PC-9 (cell line): ENCODE measurements at regions not wholly inside any gene's neighbourhood (a gene's known extent, or its start where the extent isn't known, plus 50 kb on each side); places are given as distances from the start of the nearest gene placed in this dataset.

Experiments used
- BruUV-seq: library from RNA; stranded (reverse); fragments of 400-500 nt; replicated peaks from 2 replicates; lab custom pipeline; 2021; lab: Mats Ljungman, UMichigan
- CTCF ChIA-PET: fragments of 300-600 bp; sonication (Branson Sonifier 250); formaldehyde crosslinking; loops from one replicate; lab custom pipeline; 2022; ENCODE audit warnings: antibody characterized with exemption; lab: Charles Lee
- POLR2A ChIA-PET: fragments of 300-600 bp; sonication (Branson Sonifier 250); formaldehyde crosslinking; loops from one replicate; lab custom pipeline; 2022; ENCODE audit warnings: antibody characterized with exemption; ENCODE audit not compliant: unreplicated experiment; lab: Charles Lee
- DNase-seq, 2 experiments: peaks; one replicate each; pipeline versions ENCODE4 v3.0.0 to v3.0.0-alpha.2; 2015 to 2022; ENCODE audit warnings: mixed read lengths in 1 of 2
- H2AFZ ChIP-seq: fragments of 200-600 bp; sonication (generic); 2 replicates; pipeline ENCODE4 v1.8.1; 2017; ENCODE audit warnings: antibody characterized with exemption
- H3F3A ChIP-seq: fragments of 200-600 bp; sonication (generic); 2 replicates; pipeline ENCODE4 v1.8.1; 2017; ENCODE audit warnings: antibody characterized with exemption, mild to moderate bottlenecking, low read depth; ENCODE audit not compliant: insufficient read depth
- H3K27ac ChIP-seq: fragments of 200-600 bp; sonication (generic); 2 replicates; pipeline ENCODE4 v1.6.1; 2016; ENCODE audit warnings: mixed run types
- H3K27me3 ChIP-seq: fragments of 200-600 bp; sonication (generic); 2 replicates; pipeline ENCODE4 v1.6.1; 2016; ENCODE audit warnings: low read depth, mixed run types; ENCODE audit not compliant: insufficient read depth
- H3K36me3 ChIP-seq: fragments of 200-600 bp; sonication (generic); 2 replicates; pipeline ENCODE4 v1.6.1; 2016; ENCODE audit warnings: low read depth, mixed run types
- H3K4me1 ChIP-seq: fragments of 200-600 bp; sonication (generic); replicated peaks from 2 replicates; pipeline ENCODE4 v1.6.1; 2016; ENCODE audit warnings: mixed run types; ENCODE audit not compliant: insufficient read depth
- H3K4me2 ChIP-seq: fragments of 200-600 bp; sonication (generic); 2 replicates; pipeline ENCODE4 v1.6.1; 2017; ENCODE audit warnings: mixed run types
- H3K4me3 ChIP-seq: fragments of 200-600 bp; sonication (generic); 2 replicates; pipeline ENCODE4 v1.6.1; 2016; ENCODE audit warnings: mixed run types
- H3K79me2 ChIP-seq: fragments of 200-600 bp; sonication (generic); 2 replicates; pipeline ENCODE4 v1.6.1; 2017; ENCODE audit warnings: low read depth, mixed run types
- H3K9me2 ChIP-seq: fragments of 200-600 bp; sonication (generic); 2 replicates; pipeline ENCODE4 v1.8.1; 2017; ENCODE audit warnings: mild to moderate bottlenecking; ENCODE audit not compliant: insufficient read depth
- H3K9me3 ChIP-seq: fragments of 200-600 bp; sonication (generic); 2 replicates; pipeline ENCODE4 v1.8.1; 2016; ENCODE audit warnings: low read depth; ENCODE audit not compliant: insufficient read depth
- H4K20me1 ChIP-seq: fragments of 200-600 bp; sonication (generic); 2 replicates; pipeline ENCODE4 v1.8.1; 2017; ENCODE audit not compliant: insufficient read depth
- CTCF ChIP-seq: fragments of 200-600 bp; sonication (generic); conservative IDR thresholded peaks from 2 replicates; pipeline ENCODE4 v1.6.1; 2017; ENCODE audit warnings: mixed run types, antibody characterized with exemption, mild to moderate bottlenecking, moderate library complexity
- EZH2 ChIP-seq: fragments of 200-600 bp; sonication (generic); IDR thresholded peaks from 2 replicates; pipeline ENCODE4 v1.8.0; 2017; ENCODE audit warnings: antibody characterized with exemption, low read depth
- intact Hi-C: fragments of 100-400 bp; cut with micrococcal nuclease; formaldehyde crosslinking; loops from one replicate; pipeline ENCODE4 v1.10.0; 2022; ENCODE audit not compliant: unreplicated experiment

GRCh38 chr3:181417748-181418147, 294.0 kb upstream of the SOX2 start:
- H3K79me2 ChIP-seq, result no peaks in the 10 kb centered on the region
- H4K20me1 ChIP-seq, result no peaks in the 10 kb centered on the region
- no peak overlapping the region for H3K4me2 ChIP-seq
- no peaks in the 10 kb centered on the region for H3K9me2 ChIP-seq
- no peak overlapping the region for H3K27ac ChIP-seq
- CTCF ChIA-PET, result no interaction called here
- TF ChIP-seq EZH2 (no peak), CTCF (no peak)
- no peaks in the 10 kb centered on the region for H3F3A ChIP-seq
- no TSS peak for BruUV-seq
- H3K4me1 ChIP-seq, result no peaks in the 10 kb centered on the region
- H3K36me3 ChIP-seq, result no peaks in the 10 kb centered on the region
- H3K27me3 ChIP-seq, result no peaks in the 10 kb centered on the region
- H3K9me3 ChIP-seq, result no peaks in the 10 kb centered on the region
- no peak for DNase-seq
- H3K4me3 ChIP-seq, result no peak overlapping the region
- intact Hi-C loops, result no loop called here
- POLR2A ChIA-PET, result no interaction called here
- H2AFZ ChIP-seq, result no peak overlapping the region

- POLR2A ChIA-PET, result no interaction called here
- Histone ChIP-seq H3K79me2 (no peaks in the 10 kb centered on the region), H3K27me3 (no peaks in the 10 kb centered on the region), H3K4me1 (no peaks in the 10 kb centered on the region), H3K4me2 (no peak overlapping the region), H3K36me3 (no peaks in the 10 kb centered on the region), H3K4me3 (no peak overlapping the region), H3K9me2 (no peaks in the 10 kb centered on the region), H4K20me1 (no peaks in the 10 kb centered on the region), H3K9me3 (no peaks in the 10 kb centered on the region), H3F3A (no peaks in the 10 kb centered on the region), H2AFZ (no peak overlapping the region), H3K27ac (no peak overlapping the region)
- intact Hi-C loops, result no loop called here
- CTCF ChIA-PET, result no interaction called here
- no peak for DNase-seq
- no peak for TF ChIP-seq EZH2
- TF ChIP-seq CTCF, result no peak
- no TSS peak for BruUV-seq
Measured at GRCh38 chr3:181410870-181411269, 300.9 kb upstream of the SOX2 start.

GRCh38 chr3:181403876-181404660, 307.7 kb upstream of the SOX2 start:
- Histone ChIP-seq H3K9me2 (no peaks in the 10 kb centered on the region), H2AFZ (no peak overlapping the region), H3K4me3 (no peak overlapping the region), H3K36me3 (no peaks in the 10 kb centered on the region), H3K79me2 (no peaks in the 10 kb centered on the region), H3F3A (no peaks in the 10 kb centered on the region), H3K27me3 (no peaks in the 10 kb centered on the region), H3K4me1 (0 out of 2 replicates have a peak, but pooled peaks cover 6% of the 10 kb centered on the region), H3K9me3 (no peaks in the 10 kb centered on the region), H3K27ac (no peak overlapping the region), H3K4me2 (no peak overlapping the region), H4K20me1 (no peaks in the 10 kb centered on the region)
- ChIA-PET CTCF (no interaction called here), POLR2A (no interaction called here)
- no peak for DNase-seq
- no peak for TF ChIP-seq CTCF
- TF ChIP-seq EZH2, result no peak
- BruUV-seq, result no TSS peak
- intact Hi-C loops, result no loop called here
